HCT116 (cell line): ENCODE measurements at regions not wholly inside any gene's neighbourhood (a gene's known extent, or its start where the extent isn't known, plus 50 kb on each side); places are given as distances from the start of the nearest gene placed in this dataset.

ENCODE experiments used
- CTCF ChIP-seq, 3 experiments: fragments of 200-600 bp in 1 of 3; sonication (generic) in 1 of 3; IDR thresholded peaks in 2 of 3; conservative IDR thresholded peaks in 1 of 3; 2 replicates each; pipeline ENCODE4 v1.5.1; 2012 to 2017; ENCODE audit warnings: low read depth in 2 of 3, low read length in 2 of 3, antibody characterized with exemption in 1 of 3, borderline replicate concordance in 1 of 3, control low read depth in 1 of 3, mild to moderate bottlenecking in 1 of 3, mixed read lengths in 1 of 3, mixed run types in 1 of 3, moderate library complexity in 1 of 3; ENCODE audit not compliant: insufficient read depth in 1 of 3
- EZH2 ChIP-seq: fragments of 200-600 bp; sonication (generic); IDR thresholded peaks from 2 replicates; pipeline ENCODE4 v1.6.1; 2017; ENCODE audit warnings: antibody characterized with exemption, mixed run types
- POLR2AphosphoS5 ChIP-seq: IDR thresholded peaks from 2 replicates; pipeline ENCODE4 v1.6.1; 2011; ENCODE audit warnings: mild to moderate bottlenecking, low read depth, low read length, moderate library complexity
- REST ChIP-seq: IDR thresholded peaks from 2 replicates; pipeline ENCODE4 v1.6.1; 2012; ENCODE audit warnings: low read depth
- ZBTB33 ChIP-seq: IDR thresholded peaks from 2 replicates; pipeline ENCODE4 v1.6.1; 2011; ENCODE audit warnings: mild to moderate bottlenecking, low read length, moderate library complexity; ENCODE audit not compliant: insufficient replicate concordance; ENCODE audit errors: extremely low read depth

GRCh38 chr5:61680247-61680646 is 348.2 kb downstream of the ZSWIM6 start:
- TF ChIP-seq EZH2: no peak
- no peak for TF ChIP-seq CTCF (IDR thresholded peaks at IDR 0.05 in 2 of 3, conservative IDR thresholded peaks at IDR 0.05 in 1 of 3; ENCODE audit: borderline replicate concordance in 1 of 3, insufficient read depth in 1 of 3, low read depth in 2 of 3, low read length in 2 of 3)
- TF ChIP-seq POLR2AphosphoS5: no peak
- no peak for TF ChIP-seq ZBTB33
- TF ChIP-seq REST: no peak
